Keratinocyte (primary cell): ENCODE measurements at regions not wholly inside any gene's neighbourhood (a gene's known extent, or its start where the extent isn't known, plus 50 kb on each side); places are given as distances from the start of the nearest gene placed in this dataset.

Source experiments
- EZH2 ChIP-seq: IDR thresholded peaks from one replicate; pipeline ENCODE4 v1.6.1; 2012; ENCODE audit warnings: inconsistent platforms, mild to moderate bottlenecking, low read length, moderate library complexity
- TF ChIP-seq, protein P1 (sequence below), 3 experiments: IDR thresholded peaks in 1 of 3; conservative IDR thresholded peaks in 1 of 3; optimal IDR thresholded peaks in 1 of 3; 2 replicates in 2 of 3; 3 replicates in 1 of 3; pipeline versions ENCODE3 to v1.5.1; 2011; ENCODE audit warnings: low read length in 3 of 3, mild to moderate bottlenecking in 3 of 3, moderate library complexity in 2 of 3, control low read depth in 1 of 3, inconsistent platforms in 1 of 3; ENCODE audit not compliant: insufficient read depth in 2 of 3; ENCODE audit errors: extremely low read depth in 1 of 3

DNA sequence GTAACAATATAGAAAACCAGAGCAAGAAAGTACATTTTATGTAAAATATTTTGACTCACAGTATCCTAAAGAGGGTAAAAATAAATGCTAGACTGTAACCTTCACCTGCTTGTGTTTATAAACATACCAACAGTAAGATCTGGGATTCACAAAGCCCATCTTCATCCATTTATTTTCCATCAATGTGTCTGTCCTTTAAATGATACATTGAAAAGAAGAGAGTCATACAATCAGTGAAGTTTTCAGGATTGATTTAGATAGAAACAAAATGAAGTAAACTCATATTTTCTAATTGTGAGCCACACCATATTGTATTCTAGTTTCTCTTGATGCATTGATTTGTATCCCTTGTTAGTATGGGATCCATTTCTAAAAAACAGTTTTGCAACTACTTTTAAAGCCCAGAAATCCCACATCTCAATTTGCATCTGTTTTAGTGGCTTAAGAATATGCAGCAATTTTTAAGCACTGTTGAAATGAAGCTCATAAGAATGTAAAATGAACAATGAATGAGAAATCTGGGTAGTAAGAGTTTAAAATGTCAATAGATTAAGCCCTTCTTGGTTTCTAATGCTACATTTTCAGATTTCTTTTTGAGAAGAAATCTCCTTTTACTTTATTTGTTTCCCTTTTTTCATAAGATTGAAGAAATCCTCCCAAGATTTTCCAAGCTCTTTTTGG, 548.1 kb upstream of the ADGRL2 start:
- TF ChIP-seq, protein P1, sequence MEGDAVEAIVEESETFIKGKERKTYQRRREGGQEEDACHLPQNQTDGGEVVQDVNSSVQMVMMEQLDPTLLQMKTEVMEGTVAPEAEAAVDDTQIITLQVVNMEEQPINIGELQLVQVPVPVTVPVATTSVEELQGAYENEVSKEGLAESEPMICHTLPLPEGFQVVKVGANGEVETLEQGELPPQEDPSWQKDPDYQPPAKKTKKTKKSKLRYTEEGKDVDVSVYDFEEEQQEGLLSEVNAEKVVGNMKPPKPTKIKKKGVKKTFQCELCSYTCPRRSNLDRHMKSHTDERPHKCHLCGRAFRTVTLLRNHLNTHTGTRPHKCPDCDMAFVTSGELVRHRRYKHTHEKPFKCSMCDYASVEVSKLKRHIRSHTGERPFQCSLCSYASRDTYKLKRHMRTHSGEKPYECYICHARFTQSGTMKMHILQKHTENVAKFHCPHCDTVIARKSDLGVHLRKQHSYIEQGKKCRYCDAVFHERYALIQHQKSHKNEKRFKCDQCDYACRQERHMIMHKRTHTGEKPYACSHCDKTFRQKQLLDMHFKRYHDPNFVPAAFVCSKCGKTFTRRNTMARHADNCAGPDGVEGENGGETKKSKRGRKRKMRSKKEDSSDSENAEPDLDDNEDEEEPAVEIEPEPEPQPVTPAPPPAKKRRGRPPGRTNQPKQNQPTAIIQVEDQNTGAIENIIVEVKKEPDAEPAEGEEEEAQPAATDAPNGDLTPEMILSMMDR (optimal IDR thresholded peaks at IDR 0.05 in 1 of 3, IDR thresholded peaks at IDR 0.05 in 1 of 3, conservative IDR thresholded peaks at IDR 0.05 in 1 of 3; ENCODE audit: extremely low read depth in 1 of 3, insufficient read depth in 2 of 3, low read length in 3 of 3), result no peak
- TF ChIP-seq EZH2, result no peak
